ENCODE measurements at regions not wholly inside any gene's neighbourhood (a gene's known extent, or its start where the extent isn't known, plus 50 kb on each side); places are given as distances from the start of the nearest gene placed in this dataset.

- TF ChIP-seq, protein P1, sequence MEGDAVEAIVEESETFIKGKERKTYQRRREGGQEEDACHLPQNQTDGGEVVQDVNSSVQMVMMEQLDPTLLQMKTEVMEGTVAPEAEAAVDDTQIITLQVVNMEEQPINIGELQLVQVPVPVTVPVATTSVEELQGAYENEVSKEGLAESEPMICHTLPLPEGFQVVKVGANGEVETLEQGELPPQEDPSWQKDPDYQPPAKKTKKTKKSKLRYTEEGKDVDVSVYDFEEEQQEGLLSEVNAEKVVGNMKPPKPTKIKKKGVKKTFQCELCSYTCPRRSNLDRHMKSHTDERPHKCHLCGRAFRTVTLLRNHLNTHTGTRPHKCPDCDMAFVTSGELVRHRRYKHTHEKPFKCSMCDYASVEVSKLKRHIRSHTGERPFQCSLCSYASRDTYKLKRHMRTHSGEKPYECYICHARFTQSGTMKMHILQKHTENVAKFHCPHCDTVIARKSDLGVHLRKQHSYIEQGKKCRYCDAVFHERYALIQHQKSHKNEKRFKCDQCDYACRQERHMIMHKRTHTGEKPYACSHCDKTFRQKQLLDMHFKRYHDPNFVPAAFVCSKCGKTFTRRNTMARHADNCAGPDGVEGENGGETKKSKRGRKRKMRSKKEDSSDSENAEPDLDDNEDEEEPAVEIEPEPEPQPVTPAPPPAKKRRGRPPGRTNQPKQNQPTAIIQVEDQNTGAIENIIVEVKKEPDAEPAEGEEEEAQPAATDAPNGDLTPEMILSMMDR (conservative IDR thresholded peaks at IDR 0.05; ENCODE audit: low read depth, low read length), result no peak
- no peak for TF ChIP-seq EZH2 (IDR thresholded peaks at IDR 0.05; ENCODE audit: low read length, unreplicated experiment)
- TF ChIP-seq EZH2phosphoT487 (IDR thresholded peaks at IDR 0.05; ENCODE audit: borderline replicate concordance, low read length), result no peak
Measured at GRCh38 chr9:90698871-90699440, 56.3 kb upstream of the DIRAS2 start.

All from PC-3 (cell line).